A549 (cell line): ENCODE measurements at regions not wholly inside any gene's neighbourhood (a gene's known extent, or its start where the extent isn't known, plus 50 kb on each side); places are given as distances from the start of the nearest gene placed in this dataset.

Experiments used
- ATAC-seq, 2 experiments: fragments of 200-7000 bp in 1 of 2; fragments of >200 bp in 1 of 2; cut with Nextera tagmentation in 1 of 2; cut with Tn5 transposase in 1 of 2; 3 replicates each; pipeline versions ENCODE4 v1.8.0 to v1.9.1; 2018 to 2020; ENCODE audit warnings: mild to moderate bottlenecking in 1 of 2, moderate library complexity in 1 of 2
- CTCF ChIA-PET: fragments of 300-600 bp; sonication (Branson Sonifier 250); formaldehyde crosslinking; extraction: SDS; loops from one replicate; lab custom pipeline; 2021; ENCODE audit warnings: antibody characterized with exemption, inconsistent platforms; lab: Yijun Ruan, JAX
- POLR2A ChIA-PET: fragments of 350-600 bp; formaldehyde crosslinking; extraction: SDS; loops from one replicate; lab custom pipeline; 2021; ENCODE audit warnings: antibody characterized with exemption, inconsistent platforms; lab: Yijun Ruan, JAX
- DNase-seq, 2 experiments: peaks; one replicate each; pipeline versions ENCODE4 v3.0.0 to v3.0.0-alpha.2; 2011 to 2016; ENCODE audit warnings: low read depth in 1 of 2, low spot score in 1 of 2
- FAIRE-seq: peaks from 2 replicates; lab custom pipeline; 2011; peaks lifted over from hg19 to GRCh38; lab: Jason Lieb, UNC
- H3K27ac ChIP-seq, 2 experiments: fragments of >200 bp; sonication (Bioruptor Twin); formaldehyde crosslinking; 3 replicates each; pipeline ENCODE4 v1.5.1; 2016 to 2017
- H3K4me1 ChIP-seq: fragments of >200 bp; sonication (Bioruptor Twin); formaldehyde crosslinking; 3 replicates; pipeline ENCODE4 v1.6.1; 2016
- H3K4me2 ChIP-seq: fragments of >200 bp; sonication (Bioruptor Twin); formaldehyde crosslinking; 3 replicates; pipeline ENCODE4 v1.6.1; 2016
- H3K4me3 ChIP-seq: fragments of >200 bp; sonication (Bioruptor Twin); formaldehyde crosslinking; 3 replicates; pipeline ENCODE4 v1.5.1; 2016
- H3K9me3 ChIP-seq: fragments of >200 bp; sonication (Bioruptor Twin); formaldehyde crosslinking; 3 replicates; pipeline ENCODE4 v1.6.1; 2016
- CBX2 ChIP-seq: fragments of 200-600 bp; sonication (generic); IDR thresholded peaks from 2 replicates; pipeline ENCODE4 v1.6.1; 2016; ENCODE audit warnings: low read depth, mild to moderate bottlenecking, borderline replicate concordance
- CBX8 ChIP-seq: fragments of 200-600 bp; sonication (generic); IDR thresholded peaks from 2 replicates; pipeline ENCODE4 v1.6.1; 2016
- CEBPB ChIP-seq, 2 experiments: fragments of >200 bp in 1 of 2; sonication (Bioruptor Twin) in 1 of 2; formaldehyde crosslinking in 1 of 2; IDR thresholded peaks; 2 replicates each; pipeline ENCODE4 v1.6.1; 2012 to 2016
- EHMT2 ChIP-seq: fragments of 200-600 bp; sonication (generic); IDR thresholded peaks from 2 replicates; pipeline ENCODE4 v1.6.1; 2016; ENCODE audit warnings: antibody characterized with exemption, low read depth, mild to moderate bottlenecking, moderate library complexity
- EP300 ChIP-seq, 2 experiments: fragments of >200 bp; sonication (Bioruptor Twin); formaldehyde crosslinking; IDR thresholded peaks; 2 replicates in 1 of 2; 3 replicates in 1 of 2; pipeline ENCODE4 v1.6.1; 2016 to 2017
- ESRRA ChIP-seq: fragments of 150-350 bp; IDR thresholded peaks from 2 replicates; pipeline ENCODE4 v1.6.1; 2014; ENCODE audit warnings: mild to moderate bottlenecking, low read length, borderline replicate concordance
- FOSL2 ChIP-seq, 2 experiments: fragments of 450-650 bp in 1 of 2; fragments of >200 bp in 1 of 2; sonication (Bioruptor Twin) in 1 of 2; formaldehyde crosslinking; IDR thresholded peaks; 2 replicates each; pipeline versions ENCODE4 v1.5.0 to v1.6.1; 2016 to 2020; ENCODE audit warnings: mild to moderate bottlenecking in 1 of 2, moderate library complexity in 1 of 2
- GATA3 ChIP-seq: IDR thresholded peaks from 2 replicates; pipeline ENCODE4 v1.6.1; 2012; ENCODE audit warnings: borderline replicate concordance
- HEYL ChIP-seq: fragments of 250-450 bp; sonication (Bioruptor Pico); IDR thresholded peaks from 2 replicates; pipeline ENCODE4 v1.8.0; 2021; ENCODE audit warnings: mild to moderate bottlenecking, moderate library complexity
- JUN ChIP-seq, 2 experiments: fragments of >200 bp; sonication (Bioruptor Twin); formaldehyde crosslinking; IDR thresholded peaks; 2 replicates in 1 of 2; 3 replicates in 1 of 2; pipeline ENCODE4 v1.6.1; 2016 to 2017
- JUNB ChIP-seq: fragments of >200 bp; sonication (Bioruptor Twin); formaldehyde crosslinking; IDR thresholded peaks from 2 replicates; pipeline ENCODE4 v1.6.1; 2016
- MAZ ChIP-seq: fragments of 150-350 bp; IDR thresholded peaks from 2 replicates; pipeline ENCODE4 v1.6.1; 2014; ENCODE audit warnings: antibody characterized with exemption, low read depth, low read length, borderline replicate concordance
- NFE2L2 ChIP-seq: fragments of 150-350 bp; conservative IDR thresholded peaks from 2 replicates; pipeline ENCODE4 v1.6.1; 2014; ENCODE audit warnings: low read length
- NR3C1 ChIP-seq: fragments of >200 bp; sonication (Bioruptor Twin); formaldehyde crosslinking; IDR thresholded peaks from 3 replicates; pipeline ENCODE4 v1.6.1; 2017
- PBX3 ChIP-seq: IDR thresholded peaks from 2 replicates; pipeline ENCODE4 v1.6.1; 2012
- POLR2A ChIP-seq: IDR thresholded peaks from 2 replicates; pipeline ENCODE4 v1.6.1; 2012; ENCODE audit warnings: mild to moderate bottlenecking, low read length
- POLR2AphosphoS2 ChIP-seq: conservative IDR thresholded peaks from 2 replicates; pipeline ENCODE4 v1.6.1; 2012; ENCODE audit warnings: low read length, improper control_type of control experiment, inconsistent platforms
- RCOR1 ChIP-seq: fragments of 150-350 bp; IDR thresholded peaks from 2 replicates; pipeline ENCODE4 v1.6.1; 2014; ENCODE audit warnings: antibody characterized with exemption, low read length, low read depth
- RNF2 ChIP-seq: fragments of 200-600 bp; sonication (generic); IDR thresholded peaks from 2 replicates; pipeline ENCODE4 v1.6.1; 2016; ENCODE audit warnings: low read depth, mild to moderate bottlenecking, antibody characterized with exemption, moderate library complexity, borderline replicate concordance
- ZC3H11A ChIP-seq: fragments of 450-650 bp; IDR thresholded peaks from 2 replicates; pipeline ENCODE4 v1.6.1; 2014; ENCODE audit warnings: antibody characterized with exemption, mild to moderate bottlenecking
- ZFP36 ChIP-seq: fragments of 450-650 bp; IDR thresholded peaks from 2 replicates; pipeline ENCODE4 v1.6.1; 2014; ENCODE audit warnings: borderline replicate concordance; ENCODE audit not compliant: partially characterized antibody
- ZNF302 ChIP-seq: fragments of 250-450 bp; sonication (Bioruptor Pico); IDR thresholded peaks from 2 replicates; pipeline ENCODE4 v1.9.0; 2021; ENCODE audit warnings: inconsistent platforms, mild to moderate bottlenecking, moderate library complexity
- WGBS: methylation state at CpG from one replicate; pipeline ENCODE4 v1.1.6; 2017; ENCODE audit errors: missing lambda C conversion rate; 5-methylcytosine and 5-hydroxymethylcytosine counted together
- TF ChIP-seq, protein P1 (sequence below): fragments of 250-450 bp; sonication (Bioruptor Pico); IDR thresholded peaks from 2 replicates; pipeline ENCODE4 v1.5.0; 2021; ENCODE audit warnings: mild to moderate bottlenecking, moderate library complexity, borderline replicate concordance
- TF ChIP-seq, protein P2 (sequence below): fragments of >200 bp; sonication (Bioruptor Twin); formaldehyde crosslinking; IDR thresholded peaks from 3 replicates; pipeline ENCODE4 v1.6.1; 2016

- Histone ChIP-seq H3K4me3 (no peak overlapping the region), H3K27ac (no peak overlapping the region), H3K4me1 (no peaks in the 10 kb centered on the region), H3K9me3 (no peaks in the 10 kb centered on the region), H3K4me2 (no peak overlapping the region)
- CTCF ChIA-PET = interaction anchor here (1.1 to 1.2 kb wide), 3 partner anchors 10 to 265 kb away, joined by 3 to 4 read pairs (median 3); no protein-coding TSS in a partner anchor
- FAIRE-seq = no peak
- no peak for DNase-seq
- POLR2A ChIA-PET = no interaction called here
- WGBS = 43% methylated on average over 3 of the region's 3 CpGs
- no peak for TF ChIP-seq RNF2
- no peak for TF ChIP-seq EHMT2
- TF ChIP-seq ESRRA = no peak
- TF ChIP-seq JUN (IDR thresholded peaks at IDR 0.05) = no peak
- TF ChIP-seq ZFP36 = no peak
- TF ChIP-seq, protein P1, sequence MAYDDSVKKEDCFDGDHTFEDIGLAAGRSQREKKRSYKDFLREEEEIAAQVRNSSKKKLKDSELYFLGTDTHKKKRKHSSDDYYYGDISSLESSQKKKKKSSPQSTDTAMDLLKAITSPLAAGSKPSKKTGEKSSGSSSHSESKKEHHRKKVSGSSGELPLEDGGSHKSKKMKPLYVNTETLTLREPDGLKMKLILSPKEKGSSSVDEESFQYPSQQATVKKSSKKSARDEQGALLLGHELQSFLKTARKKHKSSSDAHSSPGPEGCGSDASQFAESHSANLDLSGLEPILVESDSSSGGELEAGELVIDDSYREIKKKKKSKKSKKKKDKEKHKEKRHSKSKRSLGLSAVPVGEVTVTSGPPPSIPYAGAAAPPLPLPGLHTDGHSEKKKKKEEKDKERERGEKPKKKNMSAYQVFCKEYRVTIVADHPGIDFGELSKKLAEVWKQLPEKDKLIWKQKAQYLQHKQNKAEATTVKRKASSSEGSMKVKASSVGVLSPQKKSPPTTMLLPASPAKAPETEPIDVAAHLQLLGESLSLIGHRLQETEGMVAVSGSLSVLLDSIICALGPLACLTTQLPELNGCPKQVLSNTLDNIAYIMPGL = no peak
- no peak for TF ChIP-seq MAZ
- TF ChIP-seq, protein P2, sequence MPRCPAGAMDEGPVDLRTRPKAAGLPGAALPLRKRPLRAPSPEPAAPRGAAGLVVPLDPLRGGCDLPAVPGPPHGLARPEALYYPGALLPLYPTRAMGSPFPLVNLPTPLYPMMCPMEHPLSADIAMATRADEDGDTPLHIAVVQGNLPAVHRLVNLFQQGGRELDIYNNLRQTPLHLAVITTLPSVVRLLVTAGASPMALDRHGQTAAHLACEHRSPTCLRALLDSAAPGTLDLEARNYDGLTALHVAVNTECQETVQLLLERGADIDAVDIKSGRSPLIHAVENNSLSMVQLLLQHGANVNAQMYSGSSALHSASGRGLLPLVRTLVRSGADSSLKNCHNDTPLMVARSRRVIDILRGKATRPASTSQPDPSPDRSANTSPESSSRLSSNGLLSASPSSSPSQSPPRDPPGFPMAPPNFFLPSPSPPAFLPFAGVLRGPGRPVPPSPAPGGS = no peak
- no peak for TF ChIP-seq CBX2
- no peak for TF ChIP-seq POLR2A
- no peak for TF ChIP-seq JUNB
- no peak for TF ChIP-seq ZC3H11A
- TF ChIP-seq CBX8 = no peak
- no peak for TF ChIP-seq RCOR1
- no peak for TF ChIP-seq POLR2AphosphoS2
- TF ChIP-seq ZNF302 = no peak
- no peak for TF ChIP-seq CEBPB (IDR thresholded peaks at IDR 0.05)
- TF ChIP-seq FOSL2 (IDR thresholded peaks at IDR 0.05) = no peak
- no peak for TF ChIP-seq FOSL2 (CRISPR knock-in tag; IDR thresholded peaks at IDR 0.05)
- no peak for TF ChIP-seq NR3C1
- no peak for TF ChIP-seq PBX3
- ATAC-seq = no peak
Observed at GRCh38 chr2:64223055-64223454, 78.8 kb upstream of the PELI1 start.

GRCh38 chr2:64225491-64225890 is 81.3 kb upstream of the PELI1 start:
- 2% methylated on average over 1 of the region's 1 CpG for WGBS
- Histone ChIP-seq H3K9me3 (no peaks in the 10 kb centered on the region), H3K27ac (no peak overlapping the region), H3K4me1 (0 out of 3 replicates have a peak, but pooled peaks cover 3% of the 10 kb centered on the region), H3K4me2 (no peak overlapping the region), H3K4me3 (no peak overlapping the region)
- POLR2A ChIA-PET = no interaction called here
- CTCF ChIA-PET = interaction anchor here (0.6 to 1.0 kb wide), 3 partner anchors 21 to 181 kb away, joined by 3 read pairs; no protein-coding TSS in a partner anchor
- no peak for DNase-seq
- no peak for FAIRE-seq
- ATAC-seq = no peak
- TF ChIP-seq, protein P1 = no peak
- TF ChIP-seq EP300 (IDR thresholded peaks at IDR 0.05) = no peak
- TF ChIP-seq NFE2L2 = no peak
- TF ChIP-seq CBX2 = no peak
- TF ChIP-seq HEYL (CRISPR knock-in tag) = no peak
- no peak for TF ChIP-seq GATA3
- TF ChIP-seq MAZ = no peak
- no peak for TF ChIP-seq ZFP36
- TF ChIP-seq CEBPB (IDR thresholded peaks at IDR 0.05) = no peak
- TF ChIP-seq, all 56 proteins: peak for 0
